Stimulated activated naive CD8-positive, alpha-beta T cell treated with anti-CD3 and anti-CD28 coated beads, Interleukin-15, amount 100 ng/mL, for 72 hours (primary cell): ENCODE measurements at regions not wholly inside any gene's neighbourhood (a gene's known extent, or its start where the extent isn't known, plus 50 kb on each side); places are given as distances from the start of the nearest gene placed in this dataset.

Experiments
- ATAC-seq: fragments of 150-1000 bp; cut with Tn5 transposase; 2 replicates; pipeline ENCODE4 v1.10.0; 2021; ENCODE audit warnings: mild to moderate bottlenecking, moderate library complexity
- DNase-seq, 2 donors: peaks; one replicate each; pipeline ENCODE4 v3.0.0; 2021 to 2022
- H3K27ac Mint-ChIP-seq, 2 donors: one replicate each; pipeline ENCODE4 v1.8.0; 2022; ENCODE audit warnings: mild to moderate bottlenecking in 2 of 2, mixed read lengths in 2 of 2, moderate library complexity in 2 of 2
- H3K27me3 Mint-ChIP-seq: one replicate; pipeline ENCODE4 v1.8.0; 2022; ENCODE audit warnings: mixed read lengths
- H3K4me1 Mint-ChIP-seq: one replicate; pipeline ENCODE4 v1.8.0; 2022; ENCODE audit warnings: mild to moderate bottlenecking, mixed read lengths
- H3K4me3 Mint-ChIP-seq, 2 donors: one replicate each; pipeline ENCODE4 v1.8.0; 2022; ENCODE audit warnings: mild to moderate bottlenecking in 2 of 2, mixed read lengths in 2 of 2, moderate library complexity in 1 of 2
- H3K9me3 Mint-ChIP-seq, 2 donors: one replicate each; pipeline ENCODE4 v1.8.0; 2022; ENCODE audit warnings: mixed read lengths in 2 of 2

DNA sequence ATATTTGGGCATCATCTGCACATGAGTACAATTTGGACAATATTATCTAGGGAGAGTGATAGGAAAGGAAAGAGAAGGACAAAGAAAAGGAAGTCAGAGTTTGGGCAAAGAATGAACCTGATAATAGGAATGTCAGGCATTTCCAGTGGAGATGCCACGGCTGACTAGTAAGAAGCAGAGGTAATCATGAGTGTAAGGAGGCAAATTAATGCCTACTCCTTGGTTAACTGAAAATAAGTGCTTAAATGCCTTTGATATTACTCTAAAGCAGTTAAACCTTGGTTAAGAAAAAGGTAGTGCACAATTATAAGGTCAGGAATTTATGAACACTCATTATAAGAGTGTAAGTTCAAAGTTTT, 99.2 kb upstream of the DDIT4L start:
- ATAC-seq (no peak), DNase-seq (no peak)
- H3K4me3 Mint-ChIP-seq: no peak overlapping the region
- no peaks in the 10 kb centered on the region for H3K4me1 Mint-ChIP-seq
- H3K27me3 Mint-ChIP-seq: no peaks in the 10 kb centered on the region
- H3K9me3 Mint-ChIP-seq: peaks cover 0 to 5% of the 10 kb centered on the region in 2 donors
- no peak overlapping the region for H3K27ac Mint-ChIP-seq

GRCh38 chr4:100288811-100289529, 98.7 kb upstream of the DDIT4L start:
- no peak for DNase-seq
- no peak overlapping the region for H3K27ac Mint-ChIP-seq
- H3K4me3 Mint-ChIP-seq: no peak overlapping the region
- H3K27me3 Mint-ChIP-seq: no peaks in the 10 kb centered on the region
- peaks cover 0 to 5% of the 10 kb centered on the region in 2 donors for H3K9me3 Mint-ChIP-seq
- H3K4me1 Mint-ChIP-seq: no peaks in the 10 kb centered on the region
- ATAC-seq: no peak

DNA sequence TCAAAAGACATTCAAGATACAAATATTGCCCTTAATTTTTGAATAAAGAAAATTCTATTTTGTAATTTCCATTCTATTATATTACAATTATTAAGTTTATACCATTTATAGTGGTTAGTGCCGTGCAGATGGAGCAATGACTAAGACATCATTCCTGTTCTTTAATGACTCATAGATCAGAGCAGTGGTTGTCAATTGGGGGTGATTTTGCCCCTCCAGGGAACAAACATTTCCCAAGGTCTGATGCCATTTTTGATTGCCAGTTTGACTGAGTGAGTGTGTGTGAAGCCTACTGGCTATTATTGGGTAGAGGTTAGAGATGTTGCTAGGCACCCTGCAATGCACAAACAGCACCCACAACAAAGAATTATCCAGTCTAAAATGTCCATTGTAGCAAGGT, 97.9 kb upstream of the DDIT4L start:
- Mint-ChIP-seq H3K4me1 (no peaks in the 10 kb centered on the region), H3K4me3 (no peak overlapping the region), H3K9me3 (peaks cover 0 to 5% of the 10 kb centered on the region in 2 donors), H3K27me3 (no peaks in the 10 kb centered on the region), H3K27ac (no peak overlapping the region)
- ATAC-seq: no peak
- DNase-seq: no peak

- Mint-ChIP-seq H3K4me1 (no peaks in the 10 kb centered on the region), H3K4me3 (no peak overlapping the region), H3K27me3 (no peaks in the 10 kb centered on the region), H3K9me3 (peaks cover 0 to 5% of the 10 kb centered on the region in 2 donors), H3K27ac (no peak overlapping the region)
- DNase-seq (no peak), ATAC-seq (no peak)
Measured at GRCh38 chr4:100287534-100287933, 97.3 kb upstream of the DDIT4L start.

DNA sequence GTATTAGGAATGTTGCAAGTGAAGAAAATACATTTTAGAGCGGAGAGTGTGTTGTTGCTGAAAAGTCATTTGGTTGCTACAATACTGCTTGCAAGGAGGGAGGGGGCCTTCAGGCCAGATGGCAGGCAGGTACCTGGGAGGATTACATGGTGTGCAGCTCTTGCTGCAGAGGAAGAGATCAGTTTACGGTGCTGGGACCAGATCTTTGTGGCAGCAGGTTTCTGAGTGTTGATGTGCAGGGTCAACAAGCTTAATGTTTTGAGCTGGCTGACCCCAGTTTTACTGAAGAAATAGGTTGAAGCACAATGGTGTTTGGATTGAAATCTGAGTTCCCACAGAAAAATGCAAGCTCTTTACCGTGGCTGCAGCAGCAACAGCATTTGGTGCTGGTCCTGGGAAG, 96.4 kb upstream of the DDIT4L start:
- DNase-seq: no peak
- Mint-ChIP-seq H3K27ac (no peak overlapping the region), H3K4me3 (no peak overlapping the region), H3K9me3 (peaks cover 0 to 5% of the 10 kb centered on the region in 2 donors), H3K4me1 (no peaks in the 10 kb centered on the region), H3K27me3 (no peaks in the 10 kb centered on the region)
- no peak for ATAC-seq

GRCh38 chr4:100285121-100285520, 94.9 kb upstream of the DDIT4L start:
- ATAC-seq: no peak
- Mint-ChIP-seq H3K9me3 (peaks cover 0 to 5% of the 10 kb centered on the region in 2 donors), H3K27ac (no peak overlapping the region), H3K27me3 (no peaks in the 10 kb centered on the region), H3K4me1 (no peaks in the 10 kb centered on the region), H3K4me3 (no peak overlapping the region)
- DNase-seq: no peak

- H3K27ac Mint-ChIP-seq: no peak overlapping the region
- no peaks in the 10 kb centered on the region for H3K27me3 Mint-ChIP-seq
- no peak overlapping the region for H3K4me3 Mint-ChIP-seq
- DNase-seq: no peak
- peaks cover 0 to 5% of the 10 kb centered on the region in 2 donors for H3K9me3 Mint-ChIP-seq
- ATAC-seq: no peak
- no peaks in the 10 kb centered on the region for H3K4me1 Mint-ChIP-seq
Measured at GRCh38 chr4:100284129-100284880, 94.0 kb upstream of the DDIT4L start.

- DNase-seq (no peak), ATAC-seq (no peak)
- H3K27ac Mint-ChIP-seq: peak overlapping the region in 1 of 2 donors; percentile 44
- no peaks in the 10 kb centered on the region for H3K4me1 Mint-ChIP-seq
- no peak overlapping the region for H3K4me3 Mint-ChIP-seq
- H3K9me3 Mint-ChIP-seq: no peaks in the 10 kb centered on the region
- H3K27me3 Mint-ChIP-seq: peaks cover 1% of the 10 kb centered on the region
Measured at GRCh38 chr4:100280807-100281206, 90.5 kb upstream of the DDIT4L start.

- H3K9me3 Mint-ChIP-seq: no peaks in the 10 kb centered on the region
- H3K4me1 Mint-ChIP-seq: no peaks in the 10 kb centered on the region
- H3K27me3 Mint-ChIP-seq: peaks cover 8% of the 10 kb centered on the region
- no peak for DNase-seq
- H3K4me3 Mint-ChIP-seq: no peak overlapping the region
- no peak for ATAC-seq
- no peak overlapping the region for H3K27ac Mint-ChIP-seq
Measured at GRCh38 chr4:100278567-100278966, 88.3 kb upstream of the DDIT4L start.

DNA sequence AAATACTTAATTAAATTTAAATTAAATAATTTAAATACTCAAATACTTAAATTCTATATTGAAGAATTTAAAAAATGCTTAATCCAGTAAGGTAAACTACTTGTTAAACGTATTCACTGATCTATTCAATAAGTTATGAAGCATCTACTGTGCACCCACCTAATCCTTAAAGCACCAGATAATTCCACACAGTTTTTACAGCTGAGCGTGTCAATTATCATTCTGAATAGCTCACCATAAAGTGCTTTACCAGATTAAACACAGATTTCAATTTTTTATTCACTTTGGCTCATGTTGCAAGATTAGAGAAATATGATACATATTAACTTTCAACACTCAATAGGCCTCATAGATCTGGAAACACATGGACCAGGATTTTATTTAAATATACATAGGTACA, 79.2 kb upstream of the DDIT4L start:
- Mint-ChIP-seq H3K27ac (no peak overlapping the region), H3K4me3 (no peak overlapping the region), H3K4me1 (no peaks in the 10 kb centered on the region), H3K9me3 (peaks cover 0 to 19% of the 10 kb centered on the region in 2 donors), H3K27me3 (peaks cover 11% of the 10 kb centered on the region)
- no peak for ATAC-seq
- no peak for DNase-seq

DNA sequence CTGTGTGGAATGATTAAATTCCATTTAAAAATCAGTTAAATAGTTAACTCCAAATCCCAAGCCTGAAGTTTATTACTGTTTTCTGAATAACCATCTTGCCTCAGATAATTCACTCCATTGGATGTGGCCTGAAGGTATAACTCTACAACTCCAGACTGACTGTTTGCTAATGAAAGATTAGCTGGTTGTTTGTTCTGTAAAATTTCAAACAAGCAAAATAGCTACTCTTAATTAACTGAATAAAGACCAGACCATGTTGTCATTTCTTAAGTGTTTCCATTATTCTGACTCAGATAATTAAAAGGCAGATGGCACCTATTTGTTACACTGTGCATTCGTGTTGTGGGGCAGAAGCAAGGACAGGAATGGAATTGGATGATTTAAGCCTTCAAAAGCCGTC, 78.5 kb upstream of the DDIT4L start:
- ATAC-seq (no peak), DNase-seq (no peak)
- peaks cover 0 to 26% of the 10 kb centered on the region in 2 donors for H3K9me3 Mint-ChIP-seq
- H3K4me3 Mint-ChIP-seq: no peak overlapping the region
- H3K27ac Mint-ChIP-seq: no peak overlapping the region
- H3K27me3 Mint-ChIP-seq: peaks cover 11% of the 10 kb centered on the region
- no peaks in the 10 kb centered on the region for H3K4me1 Mint-ChIP-seq

DNA sequence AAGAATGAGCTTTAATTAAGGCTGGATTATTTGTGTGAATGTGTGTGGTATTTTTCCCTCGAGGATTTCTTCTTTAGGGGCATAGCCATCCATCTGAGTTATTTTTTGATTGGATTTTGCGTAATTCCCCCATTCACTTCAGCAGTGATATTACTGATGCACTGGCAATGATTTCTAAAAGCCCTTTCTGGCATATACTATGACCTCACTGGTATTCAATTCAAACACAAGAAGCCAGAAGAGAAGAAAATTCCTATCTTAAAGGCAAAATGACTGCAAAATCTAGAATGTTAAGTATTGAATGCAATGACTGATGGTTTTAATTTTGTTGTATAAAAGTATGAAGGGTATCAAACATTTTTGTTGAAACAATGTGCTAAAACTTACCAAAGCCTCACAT, 71.1 kb upstream of the DDIT4L start:
- H3K4me3 Mint-ChIP-seq: no peak overlapping the region
- H3K27ac Mint-ChIP-seq: no peak overlapping the region
- DNase-seq: no peak
- H3K27me3 Mint-ChIP-seq: peaks cover 18% of the 10 kb centered on the region
- H3K9me3 Mint-ChIP-seq: peaks cover 0 to 22% of the 10 kb centered on the region in 2 donors
- no peak for ATAC-seq
- H3K4me1 Mint-ChIP-seq: no peaks in the 10 kb centered on the region

- Mint-ChIP-seq H3K9me3 (peaks cover 0 to 7% of the 10 kb centered on the region in 2 donors), H3K27me3 (peaks cover 23% of the 10 kb centered on the region), H3K4me3 (no peak overlapping the region), H3K4me1 (no peaks in the 10 kb centered on the region), H3K27ac (no peak overlapping the region)
- DNase-seq: no peak
- ATAC-seq: no peak
Measured at GRCh38 chr4:100258675-100259074, 68.4 kb upstream of the DDIT4L start.

DNA sequence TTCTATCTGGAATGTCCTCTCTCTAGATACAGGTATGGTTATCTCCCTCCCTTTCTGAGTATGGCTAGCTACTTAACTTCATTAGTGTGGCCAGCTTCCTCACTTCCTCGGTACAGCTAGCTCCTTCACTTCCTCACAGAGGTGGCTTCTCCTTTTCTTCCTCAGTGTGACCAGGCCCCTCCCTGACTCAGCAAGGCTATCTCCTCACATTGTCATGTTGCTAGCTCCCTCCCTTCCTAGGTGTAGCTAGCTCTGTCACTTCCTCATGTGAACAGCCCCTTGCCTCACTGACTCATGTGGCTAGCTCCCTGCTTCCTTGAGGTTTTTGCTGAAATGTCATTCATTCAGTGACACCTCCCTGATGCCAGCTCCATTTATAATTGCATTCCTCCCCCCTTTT, 67.3 kb upstream of the DDIT4L start:
- Mint-ChIP-seq H3K4me3 (no peak overlapping the region), H3K27ac (peak overlapping the region in 1 of 2 donors; percentile 23)
- ATAC-seq: peak; percentile 67

DNA sequence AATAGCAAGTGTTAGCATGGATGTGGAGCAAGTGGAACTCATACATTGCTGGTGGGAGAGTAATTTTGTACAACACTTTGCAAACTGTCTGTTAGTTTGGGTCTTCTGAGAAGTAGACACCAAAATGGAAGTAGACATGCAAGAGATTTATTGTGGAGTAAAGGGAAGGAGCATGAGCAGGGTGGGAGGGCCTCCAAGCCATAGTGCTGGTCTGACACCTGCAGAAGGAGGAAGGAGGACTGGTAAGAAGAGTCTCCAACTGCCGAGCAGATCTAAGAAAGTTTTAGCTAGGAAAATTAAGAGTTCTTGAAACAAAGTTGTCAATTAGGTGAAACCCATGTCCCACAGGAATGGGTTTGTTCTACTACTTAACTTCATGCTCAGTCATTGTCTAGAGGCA, 64.0 kb upstream of the DDIT4L start:
- Mint-ChIP-seq H3K9me3 (peaks cover 0 to 3% of the 10 kb centered on the region in 2 donors), H3K4me3 (no peak overlapping the region), H3K27me3 (peaks cover 17% of the 10 kb centered on the region), H3K4me1 (no peaks in the 10 kb centered on the region), H3K27ac (no peak overlapping the region)
- ATAC-seq (no peak), DNase-seq (no peak)

More for the DNA sequence above, 67.3 kb upstream of the DDIT4L start:
- H3K9me3 Mint-ChIP-seq: no peaks in the 10 kb centered on the region
- H3K27me3 Mint-ChIP-seq: peaks cover 24% of the 10 kb centered on the region
- no peak for DNase-seq
- no peaks in the 10 kb centered on the region for H3K4me1 Mint-ChIP-seq

DNA sequence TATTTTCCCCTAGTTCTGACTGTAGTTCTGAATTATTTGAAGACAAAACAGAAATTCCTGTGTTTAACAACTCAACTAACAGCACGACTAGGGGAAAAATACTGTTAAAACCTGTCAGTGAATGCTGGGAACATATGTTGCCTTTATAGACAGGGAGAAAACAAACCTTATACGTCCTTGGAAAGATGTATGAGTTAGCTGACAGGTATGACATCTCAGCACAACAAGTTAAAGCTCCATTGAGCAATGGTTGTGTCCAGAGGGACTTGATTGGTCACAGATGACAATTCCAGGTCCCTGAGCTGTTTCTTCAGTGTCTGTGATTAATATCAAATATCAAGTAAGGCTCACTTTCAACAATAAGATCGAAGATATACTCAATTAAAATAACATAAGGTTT, 58.2 kb upstream of the DDIT4L start:
- peaks cover 0 to 3% of the 10 kb centered on the region in 2 donors for H3K9me3 Mint-ChIP-seq
- DNase-seq (no peak), ATAC-seq (no peak)
- H3K4me3 Mint-ChIP-seq: no peak overlapping the region
- H3K27ac Mint-ChIP-seq: no peak overlapping the region
- no peaks in the 10 kb centered on the region for H3K4me1 Mint-ChIP-seq
- H3K27me3 Mint-ChIP-seq: no peaks in the 10 kb centered on the region
